Suprapubic skin (tissue), 3 donors: ENCODE measurements at regions not wholly inside any gene's neighbourhood (a gene's known extent, or its start where the extent isn't known, plus 50 kb on each side); places are given as distances from the start of the nearest gene placed in this dataset.

Experiments
- CTCF ChIP-seq, 2 donors: fragments of 200-600 bp in 1 of 2; fragments of 450-650 bp in 1 of 2; sonication (generic) in 1 of 2; IDR thresholded peaks; one replicate each; pipeline ENCODE4 v1.5.1; 2016 to 2019; ENCODE audit warnings: antibody characterized with exemption in 2 of 2, mild to moderate bottlenecking in 1 of 2, moderate library complexity in 1 of 2
- EP300 ChIP-seq: sonication (generic); formaldehyde crosslinking; IDR thresholded peaks from one replicate; pipeline ENCODE4 v1.6.1; 2017; ENCODE audit warnings: antibody characterized with exemption

GRCh38 chr2:220341014-220341413 lies 713.6 kb downstream of the SLC4A3 start:
- TF ChIP-seq EP300, result no peak
- no peak for TF ChIP-seq CTCF (IDR thresholded peaks at IDR 0.05)
